Naive thymus-derived CD8-positive, alpha-beta T cell (primary cell): ENCODE measurements at regions not wholly inside any gene's neighbourhood (a gene's known extent, or its start where the extent isn't known, plus 50 kb on each side); places are given as distances from the start of the nearest gene placed in this dataset.
"Not testable (repeated sequence)": the region's sequence is repeated elsewhere in the genome, so short reads cannot be mapped to it uniquely, and the experiment has no call there.

Source experiments
- ATAC-seq, 2 donors: fragments of 150-1000 bp; cut with Tn5 transposase in 1 of 2; sonication (Bioruptor Pico), chemical (Tn5 transposase) in 1 of 2; 1 replicate in 1 of 2; 2 replicates in 1 of 2; pipeline ENCODE4 v1.10.0; 2021; ENCODE audit warnings: mild to moderate bottlenecking in 2 of 2, moderate library complexity in 2 of 2
- POLR2A ChIA-PET: fragments of 350-600 bp; sonication (Branson Sonifier 250); formaldehyde crosslinking; loops from one replicate; lab custom pipeline; 2021; ENCODE audit warnings: antibody characterized with exemption; lab: Charles Lee
- DNase-seq, 10 donors: peaks; one replicate each; pipeline versions ENCODE4 v3.0.0 to v3.0.0-alpha.2; 2020 to 2022
- H3K27ac Mint-ChIP-seq, 10 donors: one replicate each; pipeline ENCODE4 v1.8.0; 2020 to 2022; ENCODE audit warnings: mild to moderate bottlenecking in 10 of 10, mixed read lengths in 10 of 10, moderate library complexity in 4 of 10, inconsistent platforms in 1 of 10
- H3K27me3 Mint-ChIP-seq, 5 donors: one replicate each; pipeline ENCODE4 v1.8.0; 2021 to 2022; ENCODE audit warnings: mixed read lengths in 5 of 5
- H3K36me3 Mint-ChIP-seq, 3 donors: one replicate each; pipeline ENCODE4 v1.8.0; 2020 to 2022; ENCODE audit warnings: mixed read lengths in 3 of 3, mild to moderate bottlenecking in 2 of 3, inconsistent platforms in 1 of 3
- H3K4me1 Mint-ChIP-seq, 4 donors: one replicate each; pipeline ENCODE4 v1.8.0; 2021 to 2022; ENCODE audit warnings: mixed read lengths in 4 of 4
- H3K4me3 Mint-ChIP-seq, 10 donors: one replicate each; pipeline ENCODE4 v1.8.0; 2020 to 2022; ENCODE audit warnings: mild to moderate bottlenecking in 10 of 10, mixed read lengths in 10 of 10, moderate library complexity in 6 of 10, inconsistent platforms in 1 of 10
- H3K9me3 Mint-ChIP-seq, 9 donors: one replicate each; pipeline ENCODE4 v1.8.0; 2020 to 2022; ENCODE audit warnings: mixed read lengths in 9 of 9, mild to moderate bottlenecking in 3 of 9, inconsistent platforms in 1 of 9, moderate library complexity in 1 of 9

GRCh38 chr1:90282811-90283210, 287.9 kb downstream of the ZNF326 start:
- Mint-ChIP-seq H3K27me3 (no peaks in the 10 kb centered on the region), H3K9me3 (peaks cover 0 to 3% (median 0%) of the 10 kb centered on the region in 9 donors), H3K36me3 (no peaks in the 10 kb centered on the region), H3K27ac (no peak overlapping the region), H3K4me1 (no peaks in the 10 kb centered on the region), H3K4me3 (no peak overlapping the region)
- POLR2A ChIA-PET: no interaction called here
- ATAC-seq: no peak
- DNase-seq: no peak

GRCh38 chr1:90281886-90282285, 287.0 kb downstream of the ZNF326 start:
- H3K36me3 Mint-ChIP-seq, H3K27ac Mint-ChIP-seq, H3K27me3 Mint-ChIP-seq, DNase-seq, ATAC-seq, H3K9me3 Mint-ChIP-seq, POLR2A ChIA-PET, H3K4me1 Mint-ChIP-seq, H3K4me3 Mint-ChIP-seq: not testable (repeated sequence)

- no peak overlapping the region for H3K4me3 Mint-ChIP-seq
- DNase-seq (no peak), ATAC-seq (no peak)
- H3K4me1 Mint-ChIP-seq: no peaks in the 10 kb centered on the region
- no peaks in the 10 kb centered on the region for H3K36me3 Mint-ChIP-seq
- POLR2A ChIA-PET: no interaction called here
- peaks cover 0 to 20% (median 0%) of the 10 kb centered on the region in 5 donors for H3K27me3 Mint-ChIP-seq
- H3K9me3 Mint-ChIP-seq: peaks cover 0 to 3% (median 0%) of the 10 kb centered on the region in 9 donors
- no peak overlapping the region for H3K27ac Mint-ChIP-seq
These were observed 282.4 kb downstream of the ZNF326 start for GRCh38 chr1:90277270-90277669.

- Mint-ChIP-seq H3K4me3 (no peak overlapping the region), H3K27me3 (peaks cover 0 to 20% (median 0%) of the 10 kb centered on the region in 5 donors), H3K27ac (no peak overlapping the region), H3K36me3 (no peaks in the 10 kb centered on the region), H3K4me1 (no peaks in the 10 kb centered on the region), H3K9me3 (peaks cover 0 to 4% (median 0%) of the 10 kb centered on the region in 9 donors)
- no peak for ATAC-seq
- no peak for DNase-seq
- POLR2A ChIA-PET: no interaction called here
These were observed 279.5 kb downstream of the ZNF326 start for GRCh38 chr1:90274376-90274775.

- Mint-ChIP-seq H3K27ac (no peak overlapping the region), H3K4me1 (no peaks in the 10 kb centered on the region)
These were observed 278.4 kb downstream of the ZNF326 start for GRCh38 chr1:90273241-90273774.

GRCh38 chr1:90262791-90263190, 267.9 kb downstream of the ZNF326 start:
- Mint-ChIP-seq H3K27me3 (peaks cover 5 to 20% (median 12%) of the 10 kb centered on the region in 5 donors), H3K4me1 (no peaks in the 10 kb centered on the region), H3K9me3 (peaks cover 0 to 4% (median 0%) of the 10 kb centered on the region in 9 donors), H3K4me3 (no peak overlapping the region), H3K27ac (no peak overlapping the region), H3K36me3 (no peaks in the 10 kb centered on the region)
- DNase-seq (no peak), ATAC-seq (no peak)
- POLR2A ChIA-PET: no interaction called here

More at GRCh38 chr1:90273241-90273774, 278.4 kb downstream of the ZNF326 start:
- POLR2A ChIA-PET: no interaction called here
- H3K4me3 Mint-ChIP-seq: no peak overlapping the region
- ATAC-seq (no peak), DNase-seq (no peak)
- no peaks in the 10 kb centered on the region for H3K36me3 Mint-ChIP-seq
- peaks cover 0 to 20% (median 0%) of the 10 kb centered on the region in 5 donors for H3K27me3 Mint-ChIP-seq
- peaks cover 0 to 4% (median 0%) of the 10 kb centered on the region in 9 donors for H3K9me3 Mint-ChIP-seq

- DNase-seq (no peak), ATAC-seq (no peak)
- Mint-ChIP-seq H3K36me3 (no peaks in the 10 kb centered on the region), H3K27ac (no peak overlapping the region), H3K4me3 (no peak overlapping the region), H3K4me1 (no peaks in the 10 kb centered on the region), H3K9me3 (peaks cover 0 to 4% (median 0%) of the 10 kb centered on the region in 9 donors), H3K27me3 (peaks cover 5 to 20% (median 12%) of the 10 kb centered on the region in 5 donors)
- POLR2A ChIA-PET: no interaction called here
These were observed 267.4 kb downstream of the ZNF326 start for GRCh38 chr1:90262286-90262685.

- no peak for DNase-seq
- peaks cover 3 to 23% (median 11%) of the 10 kb centered on the region in 9 donors for H3K9me3 Mint-ChIP-seq
- ATAC-seq: no peak
- H3K27me3 Mint-ChIP-seq: peaks cover 0 to 21% (median 9%) of the 10 kb centered on the region in 5 donors
- H3K4me3 Mint-ChIP-seq: no peak overlapping the region
- POLR2A ChIA-PET: no interaction called here
- H3K4me1 Mint-ChIP-seq: no peaks in the 10 kb centered on the region
- H3K27ac Mint-ChIP-seq: no peak overlapping the region
- peaks cover 0 to 12% (median 0%) of the 10 kb centered on the region in 3 donors for H3K36me3 Mint-ChIP-seq
These were observed 251.2 kb downstream of the ZNF326 start for GRCh38 chr1:90246069-90246468.

- POLR2A ChIA-PET: no interaction called here
- Mint-ChIP-seq H3K27ac (no peak overlapping the region), H3K27me3 (peaks cover 0 to 22% (median 6%) of the 10 kb centered on the region in 5 donors), H3K4me3 (no peak overlapping the region), H3K36me3 (no peaks in the 10 kb centered on the region), H3K9me3 (peaks cover 0 to 42% (median 5%) of the 10 kb centered on the region in 9 donors), H3K4me1 (no peaks in the 10 kb centered on the region)
- ATAC-seq (no peak), DNase-seq (no peak)
These were observed 241.6 kb downstream of the ZNF326 start for GRCh38 chr1:90236493-90236892.

GRCh38 chr1:90223401-90223800, 228.5 kb downstream of the ZNF326 start:
- Mint-ChIP-seq H3K27me3 (peaks cover 4 to 25% (median 11%) of the 10 kb centered on the region in 5 donors), H3K4me3 (no peak overlapping the region), H3K27ac (no peak overlapping the region), H3K4me1 (no peaks in the 10 kb centered on the region), H3K36me3 (peaks cover 0 to 8% (median 2%) of the 10 kb centered on the region in 3 donors), H3K9me3 (peaks cover 0 to 23% (median 9%) of the 10 kb centered on the region in 9 donors)
- no peak for DNase-seq
- POLR2A ChIA-PET: no interaction called here
- no peak for ATAC-seq

GRCh38 chr1:90220941-90221693, 226.2 kb downstream of the ZNF326 start:
- DNase-seq (no peak), ATAC-seq (no peak)
- Mint-ChIP-seq H3K27ac (no peak overlapping the region), H3K9me3 (peaks cover 0 to 14% (median 9%) of the 10 kb centered on the region in 9 donors), H3K36me3 (peaks cover 2 to 8% (median 2%) of the 10 kb centered on the region in 3 donors), H3K27me3 (peaks cover 4 to 25% (median 11%) of the 10 kb centered on the region in 5 donors), H3K4me1 (no peaks in the 10 kb centered on the region), H3K4me3 (no peak overlapping the region)
- POLR2A ChIA-PET: no interaction called here

- Mint-ChIP-seq H3K4me3 (no peak overlapping the region), H3K4me1 (no peaks in the 10 kb centered on the region), H3K36me3 (peaks cover 2 to 8% (median 2%) of the 10 kb centered on the region in 3 donors), H3K27ac (no peak overlapping the region), H3K9me3 (peaks cover 0 to 12% (median 8%) of the 10 kb centered on the region in 9 donors), H3K27me3 (peaks cover 4 to 25% (median 11%) of the 10 kb centered on the region in 5 donors)
- POLR2A ChIA-PET: no interaction called here
- DNase-seq (no peak), ATAC-seq (no peak)
These were observed 225.6 kb downstream of the ZNF326 start for GRCh38 chr1:90220496-90220895.

- H3K4me3 Mint-ChIP-seq, H3K9me3 Mint-ChIP-seq, ATAC-seq, H3K4me1 Mint-ChIP-seq, H3K36me3 Mint-ChIP-seq, POLR2A ChIA-PET, DNase-seq: not testable (repeated sequence)
- Mint-ChIP-seq H3K27ac (peak overlapping the region in 1 of 10 donors; percentile 28), H3K27me3 (peaks cover 4 to 25% (median 11%) of the 10 kb centered on the region in 5 donors)
These were observed 224.4 kb downstream of the ZNF326 start for GRCh38 chr1:90219166-90219871.
